ACHN (cell line): ENCODE measurements at regions not wholly inside any gene's neighbourhood (a gene's known extent, or its start where the extent isn't known, plus 50 kb on each side); places are given as distances from the start of the nearest gene placed in this dataset.

ENCODE experiments used
- DNase-seq: peaks from one replicate; pipeline ENCODE4 v3.0.0-alpha.2; 2015
- in situ Hi-C: cut with HindIII; loops from 2 replicates; pipeline ENCODE4 v1.10.0; 2017; ENCODE audit warnings: low sequenced_read_pairs, low pct_ligation_motif_present, low pct_unique_long_range_greater_than_20kb

- in situ Hi-C loops = no loop called here
- DNase-seq = no peak
Observed at GRCh38 chr10:43944381-43945093, 295.9 kb upstream of the ZNF32 start.

DNA sequence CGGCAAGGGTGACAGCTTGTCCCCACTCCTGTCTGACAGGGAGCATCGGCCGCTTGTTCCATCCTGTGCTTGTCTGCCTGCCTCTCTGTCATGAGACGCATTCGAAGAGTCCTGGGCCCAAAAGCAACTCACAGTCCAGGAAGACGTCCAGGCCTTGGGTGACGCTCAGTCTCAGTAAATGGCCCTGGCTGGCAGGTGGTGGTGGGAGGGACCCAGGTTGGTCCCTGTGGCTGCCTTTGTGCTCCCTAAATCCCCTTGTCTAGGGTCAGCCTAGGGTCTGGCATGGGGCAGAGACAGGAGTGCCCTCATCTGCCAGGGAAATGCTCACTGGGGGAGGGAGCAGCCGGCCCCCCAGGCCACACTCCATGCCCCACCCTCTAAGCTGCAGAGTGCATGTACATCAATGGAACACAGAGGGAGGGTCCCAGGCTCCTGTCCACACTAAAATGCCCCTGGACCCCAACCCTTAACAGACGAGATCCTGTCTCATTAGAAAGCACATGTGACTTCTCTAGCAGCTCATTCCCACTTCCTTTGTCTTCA is 295.2 kb upstream of the ZNF32 start:
- in situ Hi-C loops = no loop called here
- no peak for DNase-seq

DNA sequence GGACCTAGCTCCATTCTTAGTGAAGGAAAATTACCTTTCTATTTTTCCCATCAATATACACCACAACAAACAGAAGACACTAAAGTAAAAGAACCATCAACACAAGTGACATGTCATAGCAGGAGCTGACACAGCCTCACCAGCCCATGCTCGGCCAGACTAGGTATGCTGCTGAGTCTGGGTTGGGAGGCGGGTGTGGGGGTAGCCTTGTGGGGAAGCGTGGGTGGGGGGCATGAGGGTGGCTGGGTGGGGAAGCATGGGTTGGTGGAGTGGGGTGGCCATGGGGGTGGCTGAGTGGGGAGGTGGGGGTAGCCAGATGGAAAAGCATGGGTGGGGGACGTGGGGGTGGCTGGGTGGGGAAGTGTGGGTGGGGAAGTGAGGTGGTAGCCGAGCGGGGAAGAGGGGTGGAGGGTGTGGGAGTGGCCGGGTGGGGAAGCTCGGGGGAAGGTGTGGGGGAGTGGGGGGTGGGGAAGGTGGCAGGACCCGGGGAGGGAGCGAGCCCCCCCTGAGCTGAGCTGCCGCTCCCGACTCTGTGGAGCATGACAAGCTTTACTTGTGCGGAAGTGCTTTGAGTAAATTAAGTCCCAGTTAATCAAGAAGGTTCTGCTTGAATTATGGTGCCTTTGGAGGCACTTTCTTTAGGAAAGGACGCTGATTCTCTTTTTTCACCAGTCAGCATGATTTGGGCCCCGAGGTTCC is 294.6 kb upstream of the ZNF32 start:
- in situ Hi-C loops = no loop called here
- no peak for DNase-seq

GRCh38 chr10:43942096-43942850 is 293.6 kb upstream of the ZNF32 start:
- in situ Hi-C loops = no loop called here
- DNase-seq = no peak

DNA sequence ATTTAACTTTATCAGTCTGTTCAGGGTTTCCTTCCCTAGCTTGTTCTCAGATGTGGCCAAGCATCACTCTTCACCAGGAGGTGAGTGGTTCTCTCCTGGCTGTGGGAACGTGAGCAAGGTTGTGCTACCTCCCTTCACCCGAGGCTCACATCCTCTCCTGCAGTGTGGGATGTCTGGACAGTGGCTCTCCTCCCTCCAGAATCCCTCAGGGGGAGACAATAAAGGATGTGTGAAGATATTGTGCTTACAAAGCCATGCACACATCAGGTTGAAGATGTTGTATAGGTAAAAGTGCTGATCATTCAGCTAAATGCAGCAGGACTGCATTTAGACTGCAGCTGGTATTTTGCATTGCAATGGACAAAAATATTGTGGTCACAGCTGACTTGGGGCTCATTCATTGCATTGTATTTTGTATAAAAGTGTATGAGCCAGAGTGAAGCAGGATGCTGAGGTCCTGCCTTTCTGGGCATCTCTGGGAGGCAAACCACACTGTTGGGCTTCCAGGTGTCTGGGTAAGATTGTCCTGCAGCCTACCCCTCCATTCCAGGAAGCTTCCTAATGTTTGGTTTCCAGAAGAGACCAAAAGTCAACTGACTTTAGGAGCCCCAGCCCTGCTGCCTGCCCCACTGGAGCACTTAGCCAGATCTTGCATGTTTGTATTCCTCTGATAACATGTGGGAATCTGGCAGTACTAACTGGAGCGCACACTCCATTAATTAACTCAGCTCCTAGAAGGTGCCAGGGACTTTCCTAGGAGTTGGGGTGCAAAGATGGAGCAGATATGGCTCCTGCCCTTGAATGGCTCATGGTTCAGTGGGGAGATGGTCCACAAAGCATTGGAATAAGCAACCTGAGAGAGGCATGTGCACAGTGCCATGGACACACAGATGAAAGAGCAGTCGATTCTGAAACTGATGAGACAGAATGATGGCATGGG is 292.5 kb upstream of the ZNF32 start:
- in situ Hi-C loops = no loop called here
- no peak for DNase-seq

DNA sequence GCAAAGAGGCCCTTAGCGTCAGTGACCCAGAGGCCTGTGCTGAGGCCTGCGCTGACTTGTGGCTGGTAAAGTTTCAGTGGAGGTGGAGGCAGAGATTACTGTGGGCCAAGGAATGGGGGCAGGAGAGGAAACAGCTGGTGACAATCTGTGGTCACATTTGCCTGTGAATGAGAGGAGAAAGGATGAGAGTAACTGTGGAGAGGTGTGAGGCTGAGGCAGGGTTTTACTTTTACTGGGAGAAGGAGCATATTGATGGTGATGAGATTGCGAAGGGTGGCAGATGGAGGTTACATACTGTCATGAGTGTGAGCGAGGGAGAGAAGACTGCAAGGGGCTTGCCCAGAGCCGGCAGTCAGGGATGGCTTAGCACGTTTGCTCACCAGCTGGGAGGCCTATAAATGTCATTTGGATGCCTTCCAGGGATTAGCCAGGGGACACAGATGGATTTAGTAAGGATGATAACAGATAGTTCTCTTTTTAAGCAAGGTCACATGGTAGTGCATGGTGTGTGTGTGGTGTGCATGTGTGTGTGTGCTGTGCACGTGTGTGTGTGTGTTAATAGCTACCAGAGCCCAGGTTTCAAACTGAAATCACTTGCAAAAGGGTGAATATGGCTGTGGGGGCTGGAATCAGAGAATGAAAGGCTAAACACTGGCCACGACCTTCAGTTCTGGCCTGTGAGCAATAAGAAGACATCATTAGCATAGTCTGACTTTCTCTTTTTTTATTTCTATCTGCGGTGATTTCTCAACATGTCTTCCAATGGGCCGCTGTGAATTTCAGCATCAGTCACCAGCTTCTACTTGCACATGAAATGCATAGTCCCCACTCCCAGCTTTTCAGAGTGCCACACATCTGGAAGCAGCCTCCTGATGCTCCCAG is 291.5 kb upstream of the ZNF32 start:
- DNase-seq = no peak
- in situ Hi-C loops = no loop called here

DNA sequence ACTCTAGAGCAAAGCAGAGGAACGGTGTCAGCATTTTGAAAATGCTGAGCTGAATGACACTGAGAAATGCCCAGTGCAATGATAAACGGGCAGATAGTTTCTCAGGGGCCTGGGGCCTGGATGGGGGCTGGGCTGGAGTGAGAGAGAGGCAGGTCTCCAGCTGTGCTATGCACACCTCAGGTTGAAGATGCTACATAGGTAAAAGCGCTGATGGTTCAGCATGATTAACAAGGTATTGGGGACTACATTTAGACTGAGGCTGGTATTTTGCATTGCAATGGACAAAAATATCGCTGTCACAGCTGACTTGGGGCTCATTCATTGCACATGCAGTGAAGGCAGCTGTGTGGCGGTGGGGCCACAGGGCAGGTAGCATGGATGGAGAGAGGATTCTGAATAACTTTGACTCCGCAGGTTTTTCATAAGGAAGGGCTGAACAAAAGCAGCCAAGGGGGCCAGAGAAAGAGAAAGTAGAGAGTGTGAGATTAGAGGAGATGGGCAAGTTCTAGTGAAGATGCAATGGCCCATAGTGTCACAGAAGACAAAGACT is 290.8 kb upstream of the ZNF32 start:
- no peak for DNase-seq
- in situ Hi-C loops = no loop called here

GRCh38 chr10:43938810-43939209 is 290.1 kb upstream of the ZNF32 start:
- DNase-seq = no peak
- in situ Hi-C loops = no loop called here

DNA sequence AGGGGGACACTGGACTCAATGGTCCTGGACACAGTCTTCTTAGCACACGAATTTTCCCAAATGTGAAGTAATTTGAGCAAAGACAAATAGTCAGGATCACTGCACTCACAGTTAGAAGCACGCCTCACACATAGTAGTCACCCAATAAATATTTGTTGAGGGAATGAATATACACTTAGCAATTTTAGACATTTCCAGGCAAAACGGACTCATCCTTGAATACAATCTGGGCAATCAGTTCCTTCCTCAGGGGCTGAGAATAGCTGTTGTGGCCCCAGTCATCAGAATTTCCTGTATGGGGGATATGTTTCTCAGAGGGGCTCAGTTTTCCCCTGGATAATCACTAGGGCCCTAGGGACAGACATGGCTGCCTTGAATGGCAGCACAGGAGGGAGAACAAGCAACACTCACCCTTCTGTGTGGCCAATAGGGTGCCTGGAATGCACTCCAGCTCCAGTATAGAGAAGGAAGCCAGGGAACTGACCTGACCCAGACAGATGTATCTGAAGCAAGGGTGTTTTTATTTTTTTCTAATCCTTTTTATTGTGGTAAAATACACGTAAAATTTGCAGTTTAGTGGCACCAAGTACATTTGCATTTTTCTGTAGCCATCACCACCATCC is 282.7 kb upstream of the ZNF32 start:
- DNase-seq = no peak
- in situ Hi-C loops = no loop called here

DNA sequence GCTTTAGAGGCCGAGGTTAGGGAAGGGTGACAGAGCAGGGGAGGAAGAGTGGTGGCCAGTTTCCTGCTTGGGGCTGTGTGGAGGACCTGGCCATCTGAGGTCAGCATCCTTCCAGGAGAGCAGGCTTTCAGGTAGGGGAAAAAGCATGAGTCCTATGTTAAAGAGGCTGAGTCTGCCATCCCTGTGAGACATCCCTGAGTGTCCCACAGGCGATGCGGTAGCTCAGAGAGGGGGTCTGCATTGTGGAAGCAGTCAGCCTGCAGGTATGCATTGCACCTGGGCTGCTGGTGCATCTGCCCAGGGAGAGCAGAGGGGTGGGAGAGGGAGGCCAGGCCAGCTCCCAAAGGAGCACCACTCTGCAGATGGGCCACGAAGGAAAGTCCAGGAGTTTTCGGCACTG is 282.1 kb upstream of the ZNF32 start:
- in situ Hi-C loops = no loop called here

DNA sequence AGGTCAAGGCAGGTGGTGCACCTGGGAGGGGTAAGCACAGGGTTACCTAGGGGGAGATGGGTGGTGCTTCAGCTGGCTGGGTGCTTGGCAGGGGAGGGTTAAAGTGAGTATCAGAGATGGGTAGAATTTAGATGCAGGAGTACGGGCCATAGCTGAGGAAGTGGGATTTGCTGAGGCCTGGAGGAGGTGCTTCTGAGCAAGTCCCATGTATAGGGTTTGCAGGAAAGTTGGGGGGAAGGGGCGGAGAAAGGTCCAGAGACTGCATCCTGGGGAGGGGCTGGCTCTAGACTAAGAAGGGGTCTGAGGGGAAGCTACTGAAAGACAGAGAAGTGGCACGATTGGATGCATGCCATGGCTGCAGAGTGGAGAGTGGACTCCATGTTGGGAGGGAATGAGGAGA is 281.6 kb upstream of the ZNF32 start:
- in situ Hi-C loops = no loop called here
- DNase-seq = no peak

More for the DNA sequence above, 282.1 kb upstream of the ZNF32 start:
- no peak for DNase-seq

GRCh38 chr10:43929122-43929521 is 280.4 kb upstream of the ZNF32 start:
- in situ Hi-C loops = no loop called here
- DNase-seq = no peak

- in situ Hi-C loops = no loop called here
Observed at GRCh38 chr10:43928425-43928968, 279.8 kb upstream of the ZNF32 start.

GRCh38 chr10:43926875-43927406 is 278.3 kb upstream of the ZNF32 start:
- in situ Hi-C loops = no loop called here
- DNase-seq = no peak

More at GRCh38 chr10:43928425-43928968, 279.8 kb upstream of the ZNF32 start:
- no peak for DNase-seq

GRCh38 chr10:43926371-43926770 is 277.7 kb upstream of the ZNF32 start:
- in situ Hi-C loops = no loop called here
- no peak for DNase-seq

GRCh38 chr10:43925793-43926192 is 277.1 kb upstream of the ZNF32 start:
- DNase-seq = no peak
- in situ Hi-C loops = no loop called here
